ENCODE measurements at regions not wholly inside any gene's neighbourhood (a gene's known extent, or its start where the extent isn't known, plus 50 kb on each side); places are given as distances from the start of the nearest gene placed in this dataset.

- TF ChIP-seq EZH2 (IDR thresholded peaks at IDR 0.05; ENCODE audit: low read length) (no peak), CTCF (optimal IDR thresholded peaks at IDR 0.05 in 1 of 3, IDR thresholded peaks at IDR 0.05 in 1 of 3, conservative IDR thresholded peaks at IDR 0.05 in 1 of 3; ENCODE audit: extremely low read depth in 1 of 3, insufficient read depth in 2 of 3, low read length in 3 of 3) (no peak)
Measured at GRCh38 chr18:70956554-70956953, 667.7 kb downstream of the SOCS6 start.
